Neural cell (in vitro differentiated cells): ENCODE measurements at regions not wholly inside any gene's neighbourhood (a gene's known extent, or its start where the extent isn't known, plus 50 kb on each side); places are given as distances from the start of the nearest gene placed in this dataset.

Source experiments
- CTCF ChIP-seq: fragments of 450-650 bp; IDR thresholded peaks from 2 replicates; pipeline ENCODE4 v1.5.1; 2014; ENCODE audit warnings: antibody characterized with exemption, mild to moderate bottlenecking, moderate library complexity; ENCODE audit not compliant: poor library complexity, severe bottlenecking
- EZH2 ChIP-seq: fragments of 200-600, 300-800 bp; shearing (Covaris generic), sonication (generic); IDR thresholded peaks from 2 replicates; pipeline ENCODE4 v1.6.1; 2014; ENCODE audit warnings: antibody characterized with exemption, low read length, borderline replicate concordance, mild to moderate bottlenecking; ENCODE audit not compliant: insufficient read depth, poor library complexity, severe bottlenecking

DNA sequence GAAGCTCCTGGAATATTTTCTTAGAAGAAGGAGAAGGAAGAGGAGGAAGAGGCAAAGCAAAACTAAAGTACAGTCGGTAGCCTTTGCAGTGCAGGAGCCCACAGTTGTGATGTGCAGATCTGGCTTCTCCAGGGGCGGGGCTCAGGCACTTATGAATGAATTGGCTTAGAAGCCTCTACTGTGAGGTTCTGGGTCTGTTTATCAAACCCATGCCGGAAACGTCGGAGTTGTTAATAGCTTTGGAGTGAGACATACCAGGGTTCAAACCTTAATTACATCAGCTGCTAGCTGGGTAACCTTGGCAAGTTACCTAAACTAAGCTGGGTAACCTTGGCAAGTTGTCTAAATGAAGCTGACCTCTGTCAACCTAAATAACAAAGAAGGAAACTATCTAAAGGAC lies 89.3 kb upstream of the PITRM1 start:
- TF ChIP-seq EZH2: no peak
- TF ChIP-seq CTCF: no peak
